GM19395 (cell line): ENCODE measurements at regions not wholly inside any gene's neighbourhood (a gene's known extent, or its start where the extent isn't known, plus 50 kb on each side); places are given as distances from the start of the nearest gene placed in this dataset.

Source experiments
- ATAC-seq: cut with Tn5 transposase; IDR thresholded peaks from one replicate; pipeline ENCODE4 v1.9.1; 2021; ENCODE audit warnings: mild to moderate bottlenecking, moderate library complexity; ENCODE audit not compliant: unreplicated experiment

DNA sequence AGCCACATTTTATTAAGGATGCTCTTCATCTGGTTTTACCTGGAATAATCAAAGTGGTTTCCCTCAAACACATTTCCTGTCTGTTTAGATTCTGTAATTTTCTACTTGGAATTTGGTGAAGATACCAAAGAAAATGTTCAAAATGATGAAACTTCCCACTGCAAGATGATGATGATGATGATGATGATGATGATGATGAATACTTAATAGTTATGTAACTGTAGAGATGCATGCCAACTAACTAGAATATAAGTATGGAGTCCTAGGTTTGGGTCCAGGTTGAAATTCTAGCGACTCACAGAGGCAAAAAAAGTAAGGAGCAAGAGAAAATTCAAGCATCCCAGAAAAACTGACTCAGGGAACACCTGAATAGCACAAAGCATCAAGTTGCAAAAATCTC is 104.0 kb upstream of the KIAA1217 start:
- no peak for ATAC-seq

DNA sequence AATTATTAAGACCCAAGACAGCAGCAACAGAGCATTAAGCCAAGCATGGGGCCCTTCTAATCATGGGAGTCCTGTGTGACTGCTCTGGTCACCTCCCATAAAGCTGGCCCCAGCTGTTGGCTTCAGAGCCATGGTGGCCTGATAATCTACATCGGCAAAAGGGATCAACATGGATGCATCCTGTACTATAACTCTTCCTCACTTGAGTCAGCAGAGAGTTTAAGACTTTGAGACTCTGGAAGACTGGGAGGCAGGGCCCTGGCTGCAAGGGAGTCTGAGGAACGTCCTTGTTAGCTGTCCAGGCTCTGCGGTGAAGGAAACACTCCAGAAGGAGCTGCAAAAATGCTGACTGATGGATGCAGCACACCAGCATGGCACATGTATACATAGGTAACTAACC is 95.0 kb upstream of the KIAA1217 start:
- no peak for ATAC-seq

DNA sequence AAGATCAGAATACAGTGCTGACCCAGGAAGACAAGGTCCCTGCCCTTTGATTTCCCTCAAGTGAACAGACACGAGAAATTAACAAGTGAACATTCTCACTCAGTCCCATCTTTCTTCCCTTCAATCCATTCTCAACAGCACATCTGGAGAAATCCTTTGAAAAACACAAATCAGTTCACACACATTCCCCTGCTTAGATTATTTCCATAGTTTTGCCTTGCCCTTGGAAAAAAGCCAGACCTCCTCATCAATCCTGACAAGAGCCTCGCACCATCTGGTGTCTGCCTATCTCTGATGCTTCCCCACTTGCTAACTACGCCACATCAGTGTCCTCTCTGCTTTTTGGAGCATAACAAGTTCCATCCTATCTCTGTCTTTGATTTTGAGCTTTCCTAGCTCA is 94.4 kb upstream of the KIAA1217 start:
- no peak for ATAC-seq

DNA sequence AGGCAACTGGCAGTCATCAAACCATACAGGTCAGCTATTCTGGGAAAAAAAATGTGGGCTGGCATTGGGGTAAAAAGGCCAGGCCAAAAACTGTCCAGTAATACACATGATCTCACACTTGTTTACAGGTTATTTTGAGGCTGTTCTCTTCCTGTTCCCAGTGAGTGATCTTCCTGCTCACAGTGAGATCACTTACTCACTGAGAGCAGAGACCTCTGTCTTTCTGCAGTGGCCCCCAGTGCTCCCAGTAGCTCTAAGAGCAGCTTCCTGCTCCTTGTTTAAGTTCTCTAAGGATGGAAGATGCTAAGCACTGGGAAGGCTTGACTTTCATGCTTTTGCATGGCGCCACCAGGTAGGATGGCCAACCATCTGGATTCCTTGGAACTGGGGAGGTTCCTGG is 93.5 kb upstream of the KIAA1217 start:
- ATAC-seq: no peak

DNA sequence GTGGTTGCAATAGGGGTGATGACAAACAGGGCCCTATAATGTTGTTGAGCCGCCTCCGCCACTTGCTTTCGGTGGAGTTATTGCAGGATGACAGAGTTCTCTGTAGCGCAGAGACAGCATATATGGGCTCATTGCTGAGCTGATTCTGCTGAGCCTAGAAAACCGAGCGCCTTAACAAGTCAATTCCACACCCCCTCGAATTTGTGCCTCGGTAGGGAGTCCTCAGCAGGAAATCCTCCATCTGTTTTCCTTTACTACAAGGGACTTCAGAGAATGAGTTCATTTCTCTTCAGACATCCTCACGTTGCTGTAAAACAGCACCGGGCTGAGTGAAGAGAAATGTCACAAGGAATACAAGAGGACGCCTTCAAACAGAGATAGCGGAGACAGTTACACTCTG is 90.7 kb upstream of the KIAA1217 start:
- no peak for ATAC-seq

DNA sequence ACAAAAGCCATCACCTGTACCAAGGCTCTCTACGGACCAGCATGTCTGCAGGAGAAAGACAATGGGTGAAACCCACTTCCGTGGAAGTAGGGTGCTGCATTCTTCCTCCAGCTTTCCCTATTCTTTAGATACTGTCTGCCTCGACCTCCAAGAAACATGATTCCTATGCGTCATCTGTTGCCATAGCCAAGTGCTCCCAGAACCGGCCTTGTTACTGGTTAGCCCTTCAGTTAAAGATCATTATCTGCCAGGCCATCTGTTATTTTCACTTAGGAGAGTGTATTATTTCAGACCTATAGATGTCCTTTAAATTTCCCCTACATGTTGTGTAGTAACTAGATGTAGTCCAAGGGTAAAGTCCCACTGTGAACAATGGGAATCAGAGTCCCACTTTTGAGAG is 89.0 kb upstream of the KIAA1217 start:
- ATAC-seq: no peak

DNA sequence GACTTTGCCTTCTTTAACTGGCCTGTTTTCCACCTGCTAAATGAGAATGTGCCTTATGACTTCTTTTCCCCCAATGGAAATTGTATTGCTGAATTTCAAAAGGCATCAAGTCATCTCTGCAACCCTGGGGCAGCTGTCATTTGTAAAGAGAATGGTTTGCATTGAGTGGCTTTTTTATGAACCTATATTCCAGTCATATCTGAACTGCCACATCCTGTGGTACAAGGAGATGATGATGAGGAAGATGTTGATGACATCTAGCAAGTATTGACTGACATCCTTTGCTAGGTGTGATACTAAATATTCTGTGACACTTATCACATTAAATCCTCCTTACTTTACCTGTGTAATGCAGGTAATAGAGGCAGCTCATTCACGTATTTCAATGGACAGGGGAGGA is 88.3 kb upstream of the KIAA1217 start:
- ATAC-seq: no peak

DNA sequence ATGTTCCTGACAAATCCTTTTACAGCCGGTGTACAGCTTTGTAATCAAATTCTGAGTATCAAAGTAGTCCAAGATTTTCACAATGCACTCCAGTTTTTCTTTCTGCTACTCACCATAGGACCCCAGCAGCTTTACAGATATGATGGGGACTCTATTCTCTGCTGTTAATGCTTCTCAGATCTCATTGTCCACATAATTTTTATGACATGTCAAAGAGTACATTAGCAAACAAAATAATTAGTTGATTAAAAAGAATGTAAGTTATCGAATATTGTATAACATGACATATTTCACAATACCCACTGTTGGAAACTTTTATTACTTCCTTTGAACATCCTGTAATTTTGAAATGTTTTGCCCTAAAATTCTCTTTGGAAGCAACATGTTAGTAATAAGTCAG is 81.4 kb upstream of the KIAA1217 start:
- no peak for ATAC-seq

DNA sequence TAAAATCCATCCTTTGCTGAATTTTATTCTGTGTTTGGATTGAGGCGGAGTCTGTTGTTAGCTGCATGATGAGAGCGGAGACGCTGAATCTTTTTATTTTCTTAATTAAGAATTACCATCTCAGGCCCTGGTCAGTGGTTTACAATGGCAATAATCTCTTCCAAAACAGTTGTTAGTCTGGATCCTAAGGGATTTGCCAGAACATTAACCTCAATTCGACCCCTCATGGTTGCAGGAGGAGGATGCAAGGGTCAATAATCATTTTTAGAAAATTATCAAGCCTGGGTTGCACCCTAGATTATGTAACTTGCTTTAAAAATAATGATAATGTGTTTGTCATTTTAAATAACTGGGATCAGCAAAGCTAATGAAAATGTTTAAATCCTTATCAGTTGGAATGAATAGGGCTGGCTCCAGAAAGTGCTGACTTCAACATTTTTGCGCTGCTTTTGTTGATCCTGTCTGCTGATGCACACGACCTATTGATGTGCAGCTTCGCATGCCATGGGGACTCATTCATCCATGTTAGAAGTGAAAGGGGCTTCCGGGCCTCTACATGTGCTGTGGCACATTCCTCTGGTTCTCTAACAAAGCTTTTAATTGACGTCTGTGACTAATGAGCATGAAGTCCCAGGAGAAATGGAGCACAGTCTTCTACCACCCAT is 80.7 kb upstream of the KIAA1217 start:
- no peak for ATAC-seq

DNA sequence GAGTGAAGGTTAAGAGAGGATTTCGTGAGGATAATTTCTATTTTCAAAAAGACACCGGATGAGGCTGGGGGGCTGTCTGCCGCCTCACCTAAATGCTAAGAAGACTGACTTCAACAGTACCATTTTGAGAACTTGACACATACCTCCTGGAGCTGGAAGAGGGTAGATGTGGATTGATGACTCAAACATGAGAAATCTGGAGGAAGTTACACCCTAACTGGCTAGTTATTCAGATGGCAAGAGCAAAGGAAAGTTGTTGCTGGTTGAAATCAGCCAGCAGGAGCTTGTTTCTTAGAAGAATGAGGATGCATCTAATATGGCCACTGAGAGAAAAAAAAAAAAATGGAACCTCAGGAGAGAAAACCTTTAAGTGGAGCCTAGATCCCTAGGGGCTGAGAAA is 76.2 kb upstream of the KIAA1217 start:
- ATAC-seq: no peak

DNA sequence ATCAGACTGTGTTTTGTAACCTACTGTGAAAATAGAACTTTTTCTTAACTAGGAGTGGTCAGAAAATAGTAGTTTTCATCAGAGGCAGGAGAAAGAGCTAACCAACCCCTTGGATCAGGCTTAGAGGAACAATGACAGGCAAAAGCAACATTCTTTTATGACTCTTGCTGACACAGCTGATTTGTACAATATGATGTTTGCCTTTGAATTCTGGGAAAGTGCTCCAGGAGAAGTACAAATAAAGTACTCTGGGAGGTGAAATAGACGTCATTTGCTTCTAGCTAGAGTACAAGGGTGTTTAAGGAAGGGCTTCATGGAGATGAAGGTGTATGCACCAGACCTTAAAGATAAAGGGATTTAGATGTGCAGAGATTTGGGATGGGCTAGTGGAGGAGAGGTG is 75.1 kb upstream of the KIAA1217 start:
- ATAC-seq: no peak

DNA sequence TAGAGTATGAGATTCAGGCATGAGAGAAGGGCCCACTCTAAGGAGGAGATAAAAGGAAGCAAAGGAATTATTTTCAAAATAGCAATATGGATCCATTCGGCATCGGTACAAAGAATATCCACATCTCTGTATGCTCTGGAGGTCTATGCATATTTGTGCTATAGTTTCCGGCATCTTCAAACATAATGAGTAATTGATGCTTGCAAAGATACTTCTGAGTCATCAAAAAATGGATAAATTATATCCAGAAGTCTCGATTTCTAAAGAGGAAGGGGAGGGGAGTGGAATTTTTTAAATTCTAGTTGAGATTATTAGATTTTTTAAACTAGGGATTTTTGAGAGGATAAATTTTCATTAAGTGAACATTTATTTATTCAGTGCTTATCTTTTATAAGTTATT is 72.9 kb upstream of the KIAA1217 start:
- ATAC-seq: no peak

DNA sequence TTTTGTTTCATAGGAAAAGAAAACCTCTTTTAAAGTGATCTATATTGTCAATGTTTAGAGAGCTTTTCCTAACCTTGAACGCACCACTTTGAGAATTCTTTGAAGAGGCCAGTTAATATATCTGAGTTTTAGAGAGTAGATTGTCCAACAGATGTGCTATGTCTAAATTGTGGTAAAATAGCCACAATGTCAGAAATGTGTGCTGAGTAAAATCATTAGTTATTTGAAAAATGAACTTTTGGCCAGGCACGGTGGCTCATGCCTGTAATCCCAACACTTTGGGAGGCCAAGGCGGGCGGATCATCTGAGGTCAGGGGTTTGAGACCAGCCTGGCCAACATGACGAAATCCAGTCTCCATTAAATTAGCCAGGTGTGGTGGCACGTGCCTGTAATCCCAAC is 61.6 kb upstream of the KIAA1217 start:
- ATAC-seq: no peak

DNA sequence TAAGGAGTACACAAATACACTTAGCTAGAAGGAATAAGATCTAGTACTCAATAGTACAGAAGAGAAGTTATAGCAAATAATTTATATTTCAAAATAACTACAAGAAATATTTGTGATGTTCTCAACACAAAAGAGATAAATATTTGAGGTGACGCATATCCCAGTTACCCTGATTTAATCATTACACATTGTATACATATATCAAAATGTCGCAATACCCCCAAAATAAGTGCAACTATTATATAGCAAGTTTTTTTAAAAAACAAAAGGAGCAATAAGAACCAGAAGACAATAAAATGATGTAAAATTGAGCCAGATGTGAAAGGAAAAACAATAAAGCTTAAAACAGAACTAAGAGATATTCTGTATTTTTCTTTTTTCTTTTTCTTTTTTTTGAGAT is 59.3 kb upstream of the KIAA1217 start:
- ATAC-seq: no peak

DNA sequence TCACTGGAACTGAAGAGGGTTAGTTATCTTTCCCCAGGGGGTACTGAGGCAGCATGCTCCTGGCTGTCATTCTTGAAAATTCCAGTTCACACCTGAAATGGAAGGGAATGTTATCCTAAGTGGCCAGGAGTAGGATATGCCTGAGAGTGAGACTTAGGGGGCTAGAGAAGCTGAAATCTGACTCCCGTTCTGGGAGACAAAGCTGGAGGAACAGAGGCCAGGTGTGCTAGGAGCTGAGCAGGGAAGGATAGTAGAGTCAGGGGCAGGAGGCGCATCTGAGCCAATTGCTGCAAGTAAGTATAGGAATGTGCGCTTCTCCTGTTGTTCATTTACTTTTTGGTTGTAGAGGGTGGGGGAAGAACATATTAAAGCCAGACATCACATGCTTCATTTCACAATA is 58.1 kb upstream of the KIAA1217 start:
- no peak for ATAC-seq

DNA sequence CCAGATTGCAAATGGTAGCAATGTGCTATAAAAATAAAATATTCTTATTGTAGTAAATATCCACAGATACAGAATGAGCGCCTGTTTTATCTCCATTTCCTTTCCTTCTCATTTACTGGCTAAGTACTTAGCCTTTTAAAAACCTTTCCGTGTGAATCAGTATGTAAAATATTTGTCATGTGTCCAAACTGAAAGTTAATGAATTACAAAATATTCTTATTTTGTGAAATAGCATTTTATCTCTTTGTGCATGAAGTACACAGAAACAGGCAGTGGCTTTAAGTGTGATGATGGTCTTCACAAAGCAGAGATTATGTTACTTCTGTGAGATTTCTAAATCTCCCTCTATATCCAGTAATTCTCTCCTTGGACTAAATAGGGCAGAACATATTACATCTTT is 56.7 kb upstream of the KIAA1217 start:
- ATAC-seq: no peak

DNA sequence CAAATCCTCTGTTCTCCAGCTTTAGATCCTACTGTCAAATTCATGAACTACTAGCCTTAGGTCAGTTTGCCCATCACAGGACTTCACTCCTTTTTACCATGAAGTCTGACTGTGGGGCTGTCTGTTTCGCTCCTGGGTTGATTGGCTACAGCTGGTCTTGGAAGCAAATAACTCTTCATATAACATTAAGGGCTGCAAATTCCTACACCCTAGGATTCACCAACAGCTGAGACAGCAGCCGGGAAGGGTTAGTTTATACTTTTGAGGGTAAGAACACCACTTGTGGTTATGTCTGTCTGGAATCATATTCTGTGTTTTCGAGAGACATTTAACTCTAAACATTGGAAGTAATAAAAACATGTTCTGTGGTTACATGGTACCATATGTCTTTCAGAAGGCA is 55.9 kb upstream of the KIAA1217 start:
- ATAC-seq: no peak

DNA sequence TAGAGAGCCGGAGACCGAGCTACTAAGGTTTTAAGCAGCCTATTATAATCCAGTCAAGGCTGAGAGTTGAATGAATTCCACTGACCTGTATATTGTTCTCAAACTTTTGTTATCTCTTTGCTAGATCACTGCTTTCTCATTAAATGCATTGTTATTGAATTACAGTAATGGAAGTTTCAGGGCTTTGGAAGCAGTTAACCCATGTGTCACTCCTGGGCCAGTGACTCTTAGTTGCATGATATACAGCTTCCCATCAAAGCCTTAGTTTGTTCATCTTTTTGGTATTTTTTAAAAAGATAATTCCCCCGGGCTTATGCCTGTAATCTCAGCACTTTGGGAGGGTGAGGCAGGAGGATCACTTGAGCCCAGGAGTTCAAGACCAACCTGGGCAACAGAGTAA is 55.4 kb upstream of the KIAA1217 start:
- no peak for ATAC-seq

DNA sequence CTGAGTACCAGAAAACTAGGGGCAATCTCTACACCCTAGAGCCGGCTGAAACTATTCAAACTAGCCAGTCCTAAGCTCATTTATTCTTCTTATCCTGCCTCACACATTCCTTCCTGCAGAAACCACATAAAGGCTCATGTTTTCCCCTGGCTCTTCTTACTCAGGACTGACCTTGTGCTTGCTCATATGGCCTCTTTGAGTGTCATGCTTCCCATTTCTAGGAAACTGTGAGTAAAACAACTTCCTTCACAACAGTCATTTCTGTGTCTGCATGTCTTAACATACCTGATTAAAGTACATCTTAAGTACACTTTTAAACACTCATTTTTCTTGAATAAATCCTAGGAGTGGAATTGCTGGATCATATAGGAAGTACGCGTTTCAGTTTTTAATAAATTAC is 52.3 kb upstream of the KIAA1217 start:
- no peak for ATAC-seq

DNA sequence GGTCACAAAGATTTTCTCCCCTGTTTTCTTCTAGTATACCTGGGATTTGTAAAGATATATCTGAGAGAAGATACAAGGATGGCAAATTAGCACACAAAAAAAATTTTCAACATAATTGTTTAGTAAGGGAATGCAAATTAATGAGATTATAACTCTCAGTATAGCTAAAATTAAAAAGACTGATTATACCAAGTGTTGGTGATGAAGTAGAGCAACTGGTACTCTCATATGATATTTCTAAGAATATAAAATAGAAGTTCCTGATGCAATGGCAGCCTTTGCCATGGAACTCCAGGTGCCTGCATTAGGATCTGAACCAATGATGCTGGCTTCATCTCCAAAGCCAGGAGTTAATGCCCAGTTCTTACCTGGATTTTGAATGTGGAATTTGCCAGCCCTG is 51.4 kb upstream of the KIAA1217 start:
- no peak for ATAC-seq
